HG02588 (cell line): ENCODE measurements at regions not wholly inside any gene's neighbourhood (a gene's known extent, or its start where the extent isn't known, plus 50 kb on each side); places are given as distances from the start of the nearest gene placed in this dataset.

Experiments
- ATAC-seq: cut with Tn5 transposase; IDR thresholded peaks from one replicate; pipeline ENCODE4 v1.9.1; 2021; ENCODE audit warnings: mild to moderate bottlenecking, moderate library complexity; ENCODE audit not compliant: unreplicated experiment

- no peak for ATAC-seq
These were observed 88.4 kb downstream of the VEGFA start for GRCh38 chr6:43858161-43859153.

GRCh38 chr6:43856005-43856765 lies 86.2 kb downstream of the VEGFA start:
- ATAC-seq, result no peak

GRCh38 chr6:43855247-43855646 lies 85.2 kb downstream of the VEGFA start:
- ATAC-seq, result no peak

GRCh38 chr6:43853066-43853650 lies 83.1 kb downstream of the VEGFA start:
- ATAC-seq, result no peak

- no peak for ATAC-seq
These were observed 82.4 kb downstream of the VEGFA start for GRCh38 chr6:43852350-43852864.

- no peak for ATAC-seq
These were observed 81.3 kb downstream of the VEGFA start for GRCh38 chr6:43851204-43851865.

- no peak for ATAC-seq
These were observed 80.5 kb downstream of the VEGFA start for GRCh38 chr6:43850314-43851203.

- no peak for ATAC-seq
These were observed 79.8 kb downstream of the VEGFA start for GRCh38 chr6:43849844-43850243.

GRCh38 chr6:43848671-43849391 lies 78.8 kb downstream of the VEGFA start:
- ATAC-seq, result no peak

- ATAC-seq, result no peak
These were observed 78.0 kb downstream of the VEGFA start for GRCh38 chr6:43847741-43848630.

GRCh38 chr6:43846556-43846955 lies 76.5 kb downstream of the VEGFA start:
- no peak for ATAC-seq

GRCh38 chr6:43845646-43846045 lies 75.6 kb downstream of the VEGFA start:
- ATAC-seq, result no peak

- ATAC-seq, result no peak
These were observed 73.7 kb downstream of the VEGFA start for GRCh38 chr6:43843669-43844171.

GRCh38 chr6:43843097-43843645 lies 73.2 kb downstream of the VEGFA start:
- ATAC-seq, result no peak

GRCh38 chr6:43842231-43842794 lies 72.3 kb downstream of the VEGFA start:
- ATAC-seq, result no peak

GRCh38 chr6:43840490-43841218 lies 70.6 kb downstream of the VEGFA start:
- ATAC-seq, result no peak
